ENCODE measurements at regions not wholly inside any gene's neighbourhood (a gene's known extent, or its start where the extent isn't known, plus 50 kb on each side); places are given as distances from the start of the nearest gene placed in this dataset.
"Not testable (repeated sequence)": the region's sequence is repeated elsewhere in the genome, so short reads cannot be mapped to it uniquely, and the experiment has no call there.

- intact Hi-C loops (cut with DNase I): no loop called here
- H3K4me3 ChIP-seq: no peak overlapping the region
- H3K27ac ChIP-seq: no peak overlapping the region
- 20 to 58% methylated on average over 7 of the region's 7 CpGs for WGBS, 2 donors
- TF ChIP-seq POLR2A (IDR thresholded peaks at IDR 0.05): no peak
- no peak for TF ChIP-seq POLR2AphosphoS5 (IDR thresholded peaks at IDR 0.05)
- no peak for TF ChIP-seq EP300 (IDR thresholded peaks at IDR 0.05)
- no peak for TF ChIP-seq CTCF (IDR thresholded peaks at IDR 0.05)
- H3K27me3 ChIP-seq: peaks cover 0 to 37% (median 0%) of the 10 kb centered on the region in 3 donors
- DNase-seq: no peak
- no peaks in the 10 kb centered on the region for H3K9me3 ChIP-seq
- no peaks in the 10 kb centered on the region for H3K4me1 ChIP-seq
- H3K36me3 ChIP-seq: no peaks in the 10 kb centered on the region
Measured at GRCh38 chr17:36851250-36851649, 86.0 kb upstream of the LHX1 start.

- intact Hi-C loops (cut with DNase I); H3K4me3 ChIP-seq; H3K27ac ChIP-seq; DNase-seq; H3K36me3 ChIP-seq; H3K4me1 ChIP-seq; H3K9me3 ChIP-seq: not testable (repeated sequence)
- WGBS, 2 donors: 78 to 83% methylated on average over 1 of the region's 1 CpG
- H3K27me3 ChIP-seq: peaks cover 0 to 40% (median 0%) of the 10 kb centered on the region in 3 donors
Measured at GRCh38 chr17:36852478-36852877, 84.8 kb upstream of the LHX1 start.

GRCh38 chr17:36854982-36855381 is 82.3 kb upstream of the LHX1 start:
- H3K27me3 ChIP-seq: peaks cover 0 to 52% (median 7%) of the 10 kb centered on the region in 3 donors
- intact Hi-C loops (cut with DNase I): no loop called here

GRCh38 chr17:36855459-36855858 is 81.8 kb upstream of the LHX1 start:
- Histone ChIP-seq H3K9me3 (no peaks in the 10 kb centered on the region), H3K4me1 (no peaks in the 10 kb centered on the region), H3K27me3 (peaks cover 0 to 49% (median 7%) of the 10 kb centered on the region in 3 donors), H3K27ac (no peak overlapping the region), H3K4me3 (no peak overlapping the region), H3K36me3 (no peaks in the 10 kb centered on the region)
- no peak for TF ChIP-seq POLR2AphosphoS5 (IDR thresholded peaks at IDR 0.05)
- no peak for TF ChIP-seq EP300 (IDR thresholded peaks at IDR 0.05)
- TF ChIP-seq POLR2A (IDR thresholded peaks at IDR 0.05): no peak
- no peak for TF ChIP-seq CTCF (IDR thresholded peaks at IDR 0.05)
- WGBS, 2 donors: 75 to 85% methylated on average over 4 of the region's 4 CpGs
- intact Hi-C loops (cut with DNase I): no loop called here
- no peak for DNase-seq

More at GRCh38 chr17:36854982-36855381, 82.3 kb upstream of the LHX1 start:
- no peak for DNase-seq
- H3K4me3 ChIP-seq: no peak overlapping the region
- no peaks in the 10 kb centered on the region for H3K4me1 ChIP-seq
- no peaks in the 10 kb centered on the region for H3K9me3 ChIP-seq
- TF ChIP-seq POLR2A (IDR thresholded peaks at IDR 0.05) (no peak), CTCF (IDR thresholded peaks at IDR 0.05) (no peak), POLR2AphosphoS5 (IDR thresholded peaks at IDR 0.05) (no peak), EP300 (IDR thresholded peaks at IDR 0.05) (no peak)
- H3K36me3 ChIP-seq: no peaks in the 10 kb centered on the region
- WGBS, 2 donors: 48 to 59% methylated on average over 3 of the region's 3 CpGs
- no peak overlapping the region for H3K27ac ChIP-seq

GRCh38 chr17:36856222-36856621 is 81.1 kb upstream of the LHX1 start:
- Histone ChIP-seq H3K27ac (no peak overlapping the region), H3K27me3 (peaks cover 0 to 47% (median 7%) of the 10 kb centered on the region in 3 donors), H3K4me1 (no peaks in the 10 kb centered on the region), H3K4me3 (no peak overlapping the region), H3K36me3 (no peaks in the 10 kb centered on the region), H3K9me3 (no peaks in the 10 kb centered on the region)
- intact Hi-C loops (cut with DNase I): no loop called here
- TF ChIP-seq EP300 (IDR thresholded peaks at IDR 0.05) (no peak), POLR2AphosphoS5 (IDR thresholded peaks at IDR 0.05) (no peak), CTCF (IDR thresholded peaks at IDR 0.05) (no peak), POLR2A (IDR thresholded peaks at IDR 0.05) (no peak)
- WGBS, 2 donors: 24 to 69% methylated on average over 7 of the region's 7 CpGs
- no peak for DNase-seq
